Activated B cell treated with CpG ODN at 0.5 μM for 24 hours (primary cell): ENCODE measurements at regions not wholly inside any gene's neighbourhood (a gene's known extent, or its start where the extent isn't known, plus 50 kb on each side); places are given as distances from the start of the nearest gene placed in this dataset.

Source experiments
- ATAC-seq: fragments of 200-7000 bp; cut with Tn5 transposase; one replicate; pipeline ENCODE4 v1.10.0; 2021; ENCODE audit warnings: low read depth, mild to moderate bottlenecking, moderate library complexity
- CTCF ChIA-PET: fragments of 350-600 bp; sonication (Branson Sonifier 250); formaldehyde crosslinking; loops from one replicate; lab custom pipeline; 2021; ENCODE audit warnings: antibody characterized with exemption; lab: Charles Lee
- POLR2A ChIA-PET: fragments of 350-600 bp; sonication (Branson Sonifier 250); formaldehyde crosslinking; loops from one replicate; lab custom pipeline; 2021; ENCODE audit warnings: antibody characterized with exemption; lab: Charles Lee
- DNase-seq: peaks from one replicate; pipeline ENCODE4 v3.0.0; 2022
- H3K27ac Mint-ChIP-seq: one replicate; pipeline ENCODE4 v1.8.0; 2020; ENCODE audit warnings: mixed read lengths
- H3K27me3 Mint-ChIP-seq: one replicate; pipeline ENCODE4 v1.8.0; 2021; ENCODE audit warnings: mixed read lengths
- H3K36me3 Mint-ChIP-seq: one replicate; pipeline ENCODE4 v1.8.0; 2021; ENCODE audit warnings: low read depth, mixed read lengths
- H3K4me1 Mint-ChIP-seq: one replicate; pipeline ENCODE4 v1.8.0; 2021; ENCODE audit warnings: mixed read lengths
- H3K4me3 Mint-ChIP-seq: one replicate; pipeline ENCODE4 v1.8.0; 2020; ENCODE audit warnings: mild to moderate bottlenecking, mixed read lengths
- H3K9me3 Mint-ChIP-seq: one replicate; pipeline ENCODE4 v1.8.0; 2020; ENCODE audit warnings: mixed read lengths
- intact Hi-C: fragments of 100-400 bp; cut with micrococcal nuclease; formaldehyde crosslinking; loops from one replicate; pipeline ENCODE4 v1.15.1; 2024
- TF ChIP-seq, protein P1 (sequence below): fragments of 200-600 bp; IDR thresholded peaks from one replicate; pipeline ENCODE4 v1.8.0; 2022; ENCODE audit warnings: antibody characterized with exemption, mild to moderate bottlenecking

DNA sequence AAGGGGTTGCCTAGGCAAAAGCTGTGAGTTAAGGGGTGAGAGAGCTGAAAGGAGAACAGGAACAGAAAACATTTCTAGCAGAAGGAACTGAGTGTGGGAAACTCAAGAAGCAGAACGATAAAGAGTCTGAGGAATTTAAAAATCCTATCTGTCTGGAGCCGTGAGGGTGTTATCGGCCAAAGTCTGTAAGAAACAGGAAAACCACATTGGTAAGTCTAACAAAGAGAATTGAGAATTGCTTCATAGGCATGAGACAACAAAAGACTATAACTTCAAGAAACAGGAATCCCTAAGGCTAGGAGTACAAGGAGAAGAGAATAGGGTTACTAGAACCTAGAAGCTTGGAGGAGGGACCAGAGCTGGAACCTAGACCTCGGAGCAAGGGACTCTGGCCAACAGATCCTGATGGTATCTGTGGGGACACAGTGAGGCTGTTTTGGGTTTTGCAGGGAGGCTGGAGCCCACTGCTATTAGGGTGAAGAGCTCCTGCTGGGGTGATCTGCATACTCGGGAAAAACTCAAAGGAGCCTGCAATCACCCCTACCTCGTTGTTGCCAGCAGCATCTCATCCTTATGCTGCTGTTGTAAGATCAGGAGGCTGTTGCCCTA is 175.6 kb downstream of the FBXO8 start:
- Mint-ChIP-seq H3K9me3 (no peaks in the 10 kb centered on the region), H3K27ac (no peak overlapping the region), H3K4me1 (no peaks in the 10 kb centered on the region), H3K27me3 (peaks cover 13% of the 10 kb centered on the region), H3K36me3 (no peaks in the 10 kb centered on the region), H3K4me3 (no peak overlapping the region)
- TF ChIP-seq, protein P1, sequence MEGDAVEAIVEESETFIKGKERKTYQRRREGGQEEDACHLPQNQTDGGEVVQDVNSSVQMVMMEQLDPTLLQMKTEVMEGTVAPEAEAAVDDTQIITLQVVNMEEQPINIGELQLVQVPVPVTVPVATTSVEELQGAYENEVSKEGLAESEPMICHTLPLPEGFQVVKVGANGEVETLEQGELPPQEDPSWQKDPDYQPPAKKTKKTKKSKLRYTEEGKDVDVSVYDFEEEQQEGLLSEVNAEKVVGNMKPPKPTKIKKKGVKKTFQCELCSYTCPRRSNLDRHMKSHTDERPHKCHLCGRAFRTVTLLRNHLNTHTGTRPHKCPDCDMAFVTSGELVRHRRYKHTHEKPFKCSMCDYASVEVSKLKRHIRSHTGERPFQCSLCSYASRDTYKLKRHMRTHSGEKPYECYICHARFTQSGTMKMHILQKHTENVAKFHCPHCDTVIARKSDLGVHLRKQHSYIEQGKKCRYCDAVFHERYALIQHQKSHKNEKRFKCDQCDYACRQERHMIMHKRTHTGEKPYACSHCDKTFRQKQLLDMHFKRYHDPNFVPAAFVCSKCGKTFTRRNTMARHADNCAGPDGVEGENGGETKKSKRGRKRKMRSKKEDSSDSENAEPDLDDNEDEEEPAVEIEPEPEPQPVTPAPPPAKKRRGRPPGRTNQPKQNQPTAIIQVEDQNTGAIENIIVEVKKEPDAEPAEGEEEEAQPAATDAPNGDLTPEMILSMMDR = no peak
- intact Hi-C loops = no loop called here
- POLR2A ChIA-PET = no interaction called here
- CTCF ChIA-PET = interaction anchor here (1.6 to 2.1 kb wide), 2 partner anchors 12 to 14 kb away, joined by 3 to 4 read pairs; no protein-coding TSS in a partner anchor
- DNase-seq (no peak), ATAC-seq (no peak)

DNA sequence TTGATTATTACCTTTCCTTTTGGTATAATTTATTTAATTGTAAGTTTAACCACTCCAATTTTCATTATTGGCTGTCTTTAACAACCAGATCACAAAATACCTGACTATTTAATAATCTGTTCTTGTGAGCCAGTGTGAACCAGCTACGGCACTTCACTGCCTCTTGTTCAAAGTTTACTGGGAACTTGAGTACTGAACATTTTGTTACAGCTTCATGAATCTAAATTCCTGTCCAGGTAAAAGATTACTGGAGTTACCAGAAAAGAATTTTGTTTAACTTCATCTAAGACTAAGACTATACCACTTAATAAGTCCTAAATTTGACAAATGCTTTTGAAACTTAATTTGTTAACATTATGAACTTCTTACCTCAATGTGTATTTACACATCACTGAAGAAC is 178.3 kb downstream of the FBXO8 start:
- ChIA-PET POLR2A (no interaction called here), CTCF (no interaction called here)
- Mint-ChIP-seq H3K4me3 (no peak overlapping the region), H3K36me3 (no peaks in the 10 kb centered on the region), H3K27me3 (peaks cover 8% of the 10 kb centered on the region), H3K4me1 (no peaks in the 10 kb centered on the region), H3K27ac (no peak overlapping the region), H3K9me3 (no peaks in the 10 kb centered on the region)
- no peak for ATAC-seq
- no peak for DNase-seq
- TF ChIP-seq, protein P1 = no peak
- intact Hi-C loops = no loop called here

DNA sequence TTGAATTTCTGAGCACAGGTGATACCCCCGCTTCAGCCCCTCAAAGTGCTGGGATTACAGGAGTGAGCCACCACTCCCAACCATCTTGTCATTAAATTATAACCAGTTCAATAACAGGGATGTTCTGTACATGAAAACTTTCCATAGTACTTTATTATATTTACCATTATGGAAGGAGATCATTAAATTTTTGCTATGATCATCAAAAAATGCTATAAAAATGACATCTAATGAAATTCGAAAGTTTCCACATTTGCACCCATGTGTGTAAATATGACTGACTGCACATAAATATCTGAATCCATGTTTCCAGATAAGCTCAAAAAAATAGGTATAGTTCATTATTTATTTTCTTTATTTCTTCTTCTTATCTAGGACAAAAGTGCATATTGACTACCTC is 182.6 kb downstream of the FBXO8 start:
- intact Hi-C loops = no loop called here
- Mint-ChIP-seq H3K27ac (no peak overlapping the region), H3K36me3 (no peaks in the 10 kb centered on the region), H3K9me3 (no peaks in the 10 kb centered on the region), H3K27me3 (no peaks in the 10 kb centered on the region), H3K4me1 (no peaks in the 10 kb centered on the region), H3K4me3 (no peak overlapping the region)
- CTCF ChIA-PET = no interaction called here
- TF ChIP-seq, protein P1 = no peak
- POLR2A ChIA-PET = no interaction called here
- no peak for ATAC-seq
- no peak for DNase-seq

DNA sequence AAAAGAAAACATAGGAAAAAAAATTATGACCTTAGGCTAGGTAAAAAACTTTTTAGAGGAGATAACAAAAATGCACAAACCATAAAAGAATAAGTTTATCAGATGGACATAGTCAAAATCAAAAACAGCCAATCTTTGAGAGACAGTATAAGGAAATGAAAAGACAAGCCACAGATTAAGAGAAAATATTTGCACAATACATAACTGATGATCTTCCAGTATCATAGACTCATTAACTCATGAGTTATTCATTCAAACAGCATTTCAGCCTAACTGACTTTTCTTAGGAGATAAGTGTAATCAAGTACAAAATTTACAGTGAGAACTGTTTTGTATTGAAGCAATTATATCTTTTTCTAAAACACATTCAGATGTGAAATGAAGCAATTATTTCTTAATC is 183.8 kb downstream of the FBXO8 start:
- ChIA-PET CTCF (no interaction called here), POLR2A (no interaction called here)
- no peaks in the 10 kb centered on the region for H3K9me3 Mint-ChIP-seq
- TF ChIP-seq, protein P1 = no peak
- H3K27me3 Mint-ChIP-seq = no peaks in the 10 kb centered on the region
- H3K4me1 Mint-ChIP-seq = no peaks in the 10 kb centered on the region
- ATAC-seq = no peak
- intact Hi-C loops = no loop called here
- no peak overlapping the region for H3K4me3 Mint-ChIP-seq
- H3K36me3 Mint-ChIP-seq = no peaks in the 10 kb centered on the region
- DNase-seq = no peak
- H3K27ac Mint-ChIP-seq = no peak overlapping the region

DNA sequence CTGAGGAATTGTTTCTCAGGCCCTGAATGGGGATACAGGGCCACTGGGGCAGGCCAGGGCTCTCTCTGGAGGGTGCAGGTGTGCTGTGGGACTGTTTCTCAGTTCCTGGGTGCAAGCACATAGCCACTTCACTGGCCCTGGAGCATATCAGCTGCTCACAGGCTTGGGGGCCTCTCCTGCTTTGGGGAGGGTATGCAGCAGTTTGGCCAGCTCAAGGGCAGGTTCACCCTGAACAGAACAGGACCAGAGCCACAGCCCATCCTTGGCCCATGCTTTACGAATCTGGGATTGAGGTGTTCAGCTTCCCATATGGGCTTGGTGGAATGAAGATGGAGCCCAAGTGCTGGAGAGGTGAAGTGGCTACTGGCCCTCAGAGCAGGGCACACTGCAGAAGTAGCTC is 186.5 kb downstream of the FBXO8 start:
- no peak for ATAC-seq
- intact Hi-C loops = no loop called here
- no peaks in the 10 kb centered on the region for H3K9me3 Mint-ChIP-seq
- H3K4me3 Mint-ChIP-seq = no peak overlapping the region
- no peaks in the 10 kb centered on the region for H3K36me3 Mint-ChIP-seq
- TF ChIP-seq, protein P1 = no peak
- ChIA-PET CTCF (no interaction called here), POLR2A (no interaction called here)
- no peak for DNase-seq
- H3K4me1 Mint-ChIP-seq = no peaks in the 10 kb centered on the region
- H3K27me3 Mint-ChIP-seq = no peaks in the 10 kb centered on the region
- no peak overlapping the region for H3K27ac Mint-ChIP-seq
